ENCODE measurements at regions not wholly inside any gene's neighbourhood (a gene's known extent, or its start where the extent isn't known, plus 50 kb on each side); places are given as distances from the start of the nearest gene placed in this dataset.

DNA sequence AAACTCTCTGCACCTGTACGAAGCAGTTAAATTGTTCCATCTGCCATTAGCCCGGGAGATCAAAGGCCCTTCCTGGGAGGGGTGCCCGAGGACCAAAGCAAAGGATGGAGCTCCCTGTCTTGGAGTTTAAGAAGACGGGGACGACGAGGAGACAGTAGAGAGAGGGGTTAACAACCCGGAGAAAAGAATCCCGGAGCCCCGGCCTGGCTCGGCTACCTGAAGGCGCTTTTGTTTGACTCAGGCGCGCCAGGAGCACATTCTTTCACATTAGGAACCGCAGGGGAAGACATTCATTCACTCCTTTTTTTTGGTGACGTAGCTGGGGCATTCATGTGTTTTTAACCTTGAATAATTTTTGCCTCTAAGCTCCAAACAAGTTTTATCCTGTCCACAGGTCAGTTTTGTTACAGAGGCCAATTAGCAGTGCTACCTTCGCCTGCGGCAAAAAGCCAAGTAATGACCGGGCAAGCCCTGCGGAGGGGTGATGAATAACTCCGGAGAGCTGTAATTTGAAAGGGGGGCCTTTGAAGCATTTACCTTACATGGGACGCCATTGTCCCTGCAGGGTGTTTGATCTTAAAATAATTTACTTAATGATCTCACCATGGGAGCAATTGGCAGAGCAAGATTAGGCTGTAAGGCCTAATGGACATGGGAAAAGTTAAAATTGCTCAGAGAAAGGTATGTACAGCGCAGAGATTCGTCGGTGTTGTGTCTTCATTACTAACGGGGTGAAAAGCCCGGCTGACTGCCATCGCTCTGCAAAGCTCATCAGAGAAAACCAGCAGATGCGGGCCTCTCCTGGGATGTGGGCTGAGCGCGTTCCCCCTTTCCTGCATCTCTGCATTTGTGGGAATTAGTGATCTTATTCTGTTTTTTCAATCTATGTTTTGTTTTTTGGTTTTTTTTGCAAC lies 258.0 kb upstream of the SP4 start:
- TF ChIP-seq, protein P1, sequence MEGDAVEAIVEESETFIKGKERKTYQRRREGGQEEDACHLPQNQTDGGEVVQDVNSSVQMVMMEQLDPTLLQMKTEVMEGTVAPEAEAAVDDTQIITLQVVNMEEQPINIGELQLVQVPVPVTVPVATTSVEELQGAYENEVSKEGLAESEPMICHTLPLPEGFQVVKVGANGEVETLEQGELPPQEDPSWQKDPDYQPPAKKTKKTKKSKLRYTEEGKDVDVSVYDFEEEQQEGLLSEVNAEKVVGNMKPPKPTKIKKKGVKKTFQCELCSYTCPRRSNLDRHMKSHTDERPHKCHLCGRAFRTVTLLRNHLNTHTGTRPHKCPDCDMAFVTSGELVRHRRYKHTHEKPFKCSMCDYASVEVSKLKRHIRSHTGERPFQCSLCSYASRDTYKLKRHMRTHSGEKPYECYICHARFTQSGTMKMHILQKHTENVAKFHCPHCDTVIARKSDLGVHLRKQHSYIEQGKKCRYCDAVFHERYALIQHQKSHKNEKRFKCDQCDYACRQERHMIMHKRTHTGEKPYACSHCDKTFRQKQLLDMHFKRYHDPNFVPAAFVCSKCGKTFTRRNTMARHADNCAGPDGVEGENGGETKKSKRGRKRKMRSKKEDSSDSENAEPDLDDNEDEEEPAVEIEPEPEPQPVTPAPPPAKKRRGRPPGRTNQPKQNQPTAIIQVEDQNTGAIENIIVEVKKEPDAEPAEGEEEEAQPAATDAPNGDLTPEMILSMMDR (IDR thresholded peaks at IDR 0.05; ENCODE audit: poor library complexity), result no peak
- TF ChIP-seq EZH2 (IDR thresholded peaks at IDR 0.05; ENCODE audit: borderline replicate concordance) (no peak), EZH2phosphoT487 (IDR thresholded peaks at IDR 0.05; ENCODE audit: low read depth, severe bottlenecking, unreplicated experiment) (no peak)
